Ishikawa (cell line): ENCODE measurements at regions not wholly inside any gene's neighbourhood (a gene's known extent, or its start where the extent isn't known, plus 50 kb on each side); places are given as distances from the start of the nearest gene placed in this dataset.

Source experiments
- CEBPB ChIP-seq: IDR thresholded peaks from 2 replicates; pipeline ENCODE4 v1.6.1; 2012
- CREB1 ChIP-seq: IDR thresholded peaks from 2 replicates; pipeline ENCODE4 v1.6.1; 2012; ENCODE audit warnings: low read depth
- EGR1 ChIP-seq: IDR thresholded peaks from 2 replicates; pipeline ENCODE4 v1.6.1; 2012
- EP300 ChIP-seq: IDR thresholded peaks from 2 replicates; pipeline ENCODE4 v1.6.1; 2012; ENCODE audit warnings: borderline replicate concordance
- FOXM1 ChIP-seq: IDR thresholded peaks from 2 replicates; pipeline ENCODE4 v1.6.1; 2012; ENCODE audit warnings: low read depth, borderline replicate concordance
- MAX ChIP-seq: IDR thresholded peaks from 2 replicates; pipeline ENCODE4 v1.6.1; 2012
- NFIC ChIP-seq: IDR thresholded peaks from 2 replicates; pipeline ENCODE4 v1.6.1; 2012
- RAD21 ChIP-seq: IDR thresholded peaks from 2 replicates; pipeline ENCODE4 v1.6.1; 2012; ENCODE audit warnings: low read depth
- REST ChIP-seq: IDR thresholded peaks from 2 replicates; pipeline ENCODE4 v1.6.1; 2012; ENCODE audit warnings: low read depth, mild to moderate bottlenecking
- TAF1 ChIP-seq: IDR thresholded peaks from 2 replicates; pipeline ENCODE4 v1.6.1; 2012; ENCODE audit warnings: low read depth, mild to moderate bottlenecking
- TCF12 ChIP-seq: IDR thresholded peaks from 2 replicates; pipeline ENCODE4 v1.6.1; 2012; ENCODE audit warnings: low read depth
- TEAD4 ChIP-seq: IDR thresholded peaks from 2 replicates; pipeline ENCODE4 v1.6.1; 2012
- USF1 ChIP-seq: IDR thresholded peaks from 2 replicates; pipeline ENCODE4 v1.6.1; 2012
- YY1 ChIP-seq: IDR thresholded peaks from 2 replicates; pipeline ENCODE4 v1.6.1; 2012; ENCODE audit warnings: low read depth
- ZBTB7A ChIP-seq: IDR thresholded peaks from 2 replicates; pipeline ENCODE4 v1.6.1; 2012; ENCODE audit warnings: low read depth

GRCh38 chr9:11968631-11969030 is 724.6 kb upstream of the TYRP1 start:
- TF ChIP-seq YY1, result no peak
- no peak for TF ChIP-seq CEBPB
- TF ChIP-seq TEAD4, result no peak

- TF ChIP-seq CREB1 (no peak), TAF1 (no peak), EP300 (no peak), NFIC (no peak), ZBTB7A (no peak), TCF12 (no peak), MAX (no peak), EGR1 (no peak), REST (no peak), YY1 (no peak)
Measured at GRCh38 chr9:11973011-11973410, 720.2 kb upstream of the TYRP1 start.

- TF ChIP-seq ZBTB7A (no peak), MAX (no peak)
Measured at GRCh38 chr9:11973511-11973910, 719.7 kb upstream of the TYRP1 start.

GRCh38 chr9:11992866-11993265 is 700.3 kb upstream of the TYRP1 start:
- TF ChIP-seq MAX (no peak), CREB1 (no peak), TAF1 (no peak)

GRCh38 chr9:12014488-12014887 is 678.7 kb upstream of the TYRP1 start:
- no peak for TF ChIP-seq ZBTB7A
- TF ChIP-seq REST, result no peak
- TF ChIP-seq TAF1, result no peak
- TF ChIP-seq NFIC, result no peak
- TF ChIP-seq YY1, result no peak

- TF ChIP-seq TCF12 (no peak), EP300 (no peak), CEBPB (no peak)
Measured at GRCh38 chr9:12054235-12054634, 639.0 kb upstream of the TYRP1 start.

GRCh38 chr9:12056874-12057273 is 636.3 kb upstream of the TYRP1 start:
- no peak for TF ChIP-seq MAX
- TF ChIP-seq EGR1, result no peak
- no peak for TF ChIP-seq USF1
- no peak for TF ChIP-seq EP300
- no peak for TF ChIP-seq REST
- no peak for TF ChIP-seq FOXM1
- no peak for TF ChIP-seq RAD21
- no peak for TF ChIP-seq NFIC
- no peak for TF ChIP-seq ZBTB7A
- TF ChIP-seq CREB1, result no peak
- TF ChIP-seq YY1, result no peak
- no peak for TF ChIP-seq TCF12
- no peak for TF ChIP-seq TAF1
- no peak for TF ChIP-seq TEAD4
- no peak for TF ChIP-seq CEBPB
